ENCODE measurements at regions not wholly inside any gene's neighbourhood (a gene's known extent, or its start where the extent isn't known, plus 50 kb on each side); places are given as distances from the start of the nearest gene placed in this dataset.

DNA sequence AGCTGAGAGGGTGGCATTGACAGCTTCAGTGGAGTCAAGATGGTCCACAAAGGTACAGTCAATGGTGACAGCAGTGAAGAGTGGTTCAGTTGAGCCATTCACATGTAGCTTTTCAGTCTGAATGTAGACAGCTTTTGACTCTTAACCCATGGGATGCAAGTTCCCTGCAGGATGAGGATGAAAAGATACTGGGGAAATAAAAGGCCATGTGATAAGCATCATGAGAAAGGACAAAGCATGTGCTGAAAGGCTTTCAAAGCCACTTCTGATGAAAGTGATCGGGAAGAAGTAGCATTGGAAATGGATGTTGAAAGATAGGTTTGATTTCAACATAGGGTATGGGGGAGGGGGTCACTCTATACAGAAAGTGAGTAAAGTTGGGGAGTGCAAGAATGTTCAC lies 182.9 kb downstream of the ETS1 start:
- TF ChIP-seq, protein P1, sequence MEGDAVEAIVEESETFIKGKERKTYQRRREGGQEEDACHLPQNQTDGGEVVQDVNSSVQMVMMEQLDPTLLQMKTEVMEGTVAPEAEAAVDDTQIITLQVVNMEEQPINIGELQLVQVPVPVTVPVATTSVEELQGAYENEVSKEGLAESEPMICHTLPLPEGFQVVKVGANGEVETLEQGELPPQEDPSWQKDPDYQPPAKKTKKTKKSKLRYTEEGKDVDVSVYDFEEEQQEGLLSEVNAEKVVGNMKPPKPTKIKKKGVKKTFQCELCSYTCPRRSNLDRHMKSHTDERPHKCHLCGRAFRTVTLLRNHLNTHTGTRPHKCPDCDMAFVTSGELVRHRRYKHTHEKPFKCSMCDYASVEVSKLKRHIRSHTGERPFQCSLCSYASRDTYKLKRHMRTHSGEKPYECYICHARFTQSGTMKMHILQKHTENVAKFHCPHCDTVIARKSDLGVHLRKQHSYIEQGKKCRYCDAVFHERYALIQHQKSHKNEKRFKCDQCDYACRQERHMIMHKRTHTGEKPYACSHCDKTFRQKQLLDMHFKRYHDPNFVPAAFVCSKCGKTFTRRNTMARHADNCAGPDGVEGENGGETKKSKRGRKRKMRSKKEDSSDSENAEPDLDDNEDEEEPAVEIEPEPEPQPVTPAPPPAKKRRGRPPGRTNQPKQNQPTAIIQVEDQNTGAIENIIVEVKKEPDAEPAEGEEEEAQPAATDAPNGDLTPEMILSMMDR (IDR thresholded peaks at IDR 0.05): no peak
- no peak for TF ChIP-seq POLR2A (IDR thresholded peaks at IDR 0.05)

Measured in uterus (tissue), 2 donors.